Progenitor cell of endocrine pancreas (in vitro differentiated cells): ENCODE measurements at regions not wholly inside any gene's neighbourhood (a gene's known extent, or its start where the extent isn't known, plus 50 kb on each side); places are given as distances from the start of the nearest gene placed in this dataset.

Experiments used
- DNase-seq: peaks from one replicate; pipeline ENCODE4 v3.0.0; 2021; ENCODE audit warnings: low spot score; ENCODE audit not compliant: unreplicated experiment
- H3K27ac Mint-ChIP-seq: 2 replicates; pipeline ENCODE4 v1.8.0; 2021; ENCODE audit warnings: mild to moderate bottlenecking, moderate library complexity, mixed read lengths
- H3K27me3 Mint-ChIP-seq: 2 replicates; pipeline ENCODE4 v1.8.0; 2021; ENCODE audit warnings: mixed read lengths
- H3K36me3 Mint-ChIP-seq: 2 replicates; pipeline ENCODE4 v1.8.0; 2022; ENCODE audit warnings: mixed read lengths; ENCODE audit not compliant: insufficient read depth
- H3K4me1 Mint-ChIP-seq: 2 replicates; pipeline ENCODE4 v1.8.0; 2021; ENCODE audit warnings: low read depth, mixed read lengths
- H3K4me3 Mint-ChIP-seq: 2 replicates; pipeline ENCODE4 v1.8.0; 2021; ENCODE audit warnings: low read depth, mild to moderate bottlenecking, moderate library complexity, mixed read lengths
- H3K9me3 Mint-ChIP-seq: 2 replicates; pipeline ENCODE4 v1.8.0; 2021; ENCODE audit warnings: low read depth, mixed read lengths
- CTCF ChIP-seq: fragments of 200-600 bp; sonication (generic); IDR thresholded peaks from one replicate; pipeline ENCODE4 v1.5.0; 2021; ENCODE audit warnings: antibody characterized with exemption, mild to moderate bottlenecking; ENCODE audit not compliant: unreplicated experiment

GRCh38 chrX:82362550-82362949 lies 1145.5 kb upstream of the POU3F4 start:
- H3K27me3 Mint-ChIP-seq, result no peaks in the 10 kb centered on the region
- no peak for DNase-seq

GRCh38 chrX:82362990-82363389 lies 1145.1 kb upstream of the POU3F4 start:
- TF ChIP-seq CTCF, result no peak
- Mint-ChIP-seq H3K4me1 (no peaks in the 10 kb centered on the region), H3K36me3 (no peaks in the 10 kb centered on the region), H3K9me3 (peaks cover 17% of the 10 kb centered on the region), H3K27ac (no peak overlapping the region), H3K27me3 (no peaks in the 10 kb centered on the region), H3K4me3 (no peak overlapping the region)
- DNase-seq, result no peak

More at GRCh38 chrX:82362550-82362949, 1145.5 kb upstream of the POU3F4 start:
- Mint-ChIP-seq H3K9me3 (peaks cover 17% of the 10 kb centered on the region), H3K4me3 (no peak overlapping the region), H3K36me3 (no peaks in the 10 kb centered on the region), H3K4me1 (no peaks in the 10 kb centered on the region), H3K27ac (no peak overlapping the region)
- no peak for TF ChIP-seq CTCF

- H3K4me1 Mint-ChIP-seq, result peaks cover 7% of the 10 kb centered on the region
- no peaks in the 10 kb centered on the region for H3K36me3 Mint-ChIP-seq
- H3K9me3 Mint-ChIP-seq, result peaks cover 10% of the 10 kb centered on the region
- no peak overlapping the region for H3K27ac Mint-ChIP-seq
- no peak overlapping the region for H3K4me3 Mint-ChIP-seq
- TF ChIP-seq CTCF, result no peak
- DNase-seq, result no peak
- no peaks in the 10 kb centered on the region for H3K27me3 Mint-ChIP-seq
Observed at GRCh38 chrX:82370978-82371646, 1137.0 kb upstream of the POU3F4 start.

- Mint-ChIP-seq H3K9me3 (peaks cover 19% of the 10 kb centered on the region), H3K27ac (no peak overlapping the region), H3K4me1 (peaks cover 4% of the 10 kb centered on the region), H3K27me3 (no peaks in the 10 kb centered on the region), H3K36me3 (no peaks in the 10 kb centered on the region), H3K4me3 (no peak overlapping the region)
- no peak for TF ChIP-seq CTCF
- DNase-seq, result no peak
Observed at GRCh38 chrX:82384401-82384800, 1123.7 kb upstream of the POU3F4 start.

GRCh38 chrX:82412858-82413257 lies 1095.2 kb upstream of the POU3F4 start:
- no peak overlapping the region for H3K27ac Mint-ChIP-seq
- no peak overlapping the region for H3K4me3 Mint-ChIP-seq
- peaks cover 32% of the 10 kb centered on the region for H3K9me3 Mint-ChIP-seq
- no peaks in the 10 kb centered on the region for H3K27me3 Mint-ChIP-seq
- H3K36me3 Mint-ChIP-seq, result no peaks in the 10 kb centered on the region
- H3K4me1 Mint-ChIP-seq, result no peaks in the 10 kb centered on the region
- no peak for DNase-seq
- TF ChIP-seq CTCF, result no peak
